Keratinocyte (primary cell): ENCODE measurements at regions not wholly inside any gene's neighbourhood (a gene's known extent, or its start where the extent isn't known, plus 50 kb on each side); places are given as distances from the start of the nearest gene placed in this dataset.
"Not testable (repeated sequence)": the region's sequence is repeated elsewhere in the genome, so short reads cannot be mapped to it uniquely, and the experiment has no call there.

ENCODE experiments used
- EZH2 ChIP-seq: IDR thresholded peaks from one replicate; pipeline ENCODE4 v1.6.1; 2012; ENCODE audit warnings: inconsistent platforms, mild to moderate bottlenecking, low read length, moderate library complexity
- TF ChIP-seq, protein P1 (sequence below), 3 experiments: IDR thresholded peaks in 1 of 3; conservative IDR thresholded peaks in 1 of 3; optimal IDR thresholded peaks in 1 of 3; 2 replicates in 2 of 3; 3 replicates in 1 of 3; pipeline versions ENCODE3 to v1.5.1; 2011; ENCODE audit warnings: low read length in 3 of 3, mild to moderate bottlenecking in 3 of 3, moderate library complexity in 2 of 3, control low read depth in 1 of 3, inconsistent platforms in 1 of 3; ENCODE audit not compliant: insufficient read depth in 2 of 3; ENCODE audit errors: extremely low read depth in 1 of 3

DNA sequence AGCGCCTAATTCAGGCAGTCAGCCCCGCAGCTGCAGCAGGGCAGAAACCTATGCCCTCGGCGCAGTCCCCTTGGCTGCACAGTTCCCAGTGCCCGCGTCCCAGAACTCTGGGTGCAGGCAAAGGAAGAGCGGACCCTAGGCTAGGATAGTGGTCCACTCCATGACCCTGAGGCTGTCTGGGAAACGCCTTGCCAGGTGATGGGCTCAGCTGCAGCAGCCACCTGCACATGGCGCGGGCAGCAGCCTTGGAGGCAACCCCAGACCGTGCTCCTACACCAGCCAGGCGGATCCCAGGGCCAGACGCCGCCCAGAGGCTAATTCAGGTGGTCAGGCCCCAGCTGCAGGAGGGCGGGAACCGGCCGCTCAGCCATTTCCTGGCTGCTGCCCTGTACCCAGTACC is 83.0 kb downstream of the POTEC start:
- TF ChIP-seq, protein P1, sequence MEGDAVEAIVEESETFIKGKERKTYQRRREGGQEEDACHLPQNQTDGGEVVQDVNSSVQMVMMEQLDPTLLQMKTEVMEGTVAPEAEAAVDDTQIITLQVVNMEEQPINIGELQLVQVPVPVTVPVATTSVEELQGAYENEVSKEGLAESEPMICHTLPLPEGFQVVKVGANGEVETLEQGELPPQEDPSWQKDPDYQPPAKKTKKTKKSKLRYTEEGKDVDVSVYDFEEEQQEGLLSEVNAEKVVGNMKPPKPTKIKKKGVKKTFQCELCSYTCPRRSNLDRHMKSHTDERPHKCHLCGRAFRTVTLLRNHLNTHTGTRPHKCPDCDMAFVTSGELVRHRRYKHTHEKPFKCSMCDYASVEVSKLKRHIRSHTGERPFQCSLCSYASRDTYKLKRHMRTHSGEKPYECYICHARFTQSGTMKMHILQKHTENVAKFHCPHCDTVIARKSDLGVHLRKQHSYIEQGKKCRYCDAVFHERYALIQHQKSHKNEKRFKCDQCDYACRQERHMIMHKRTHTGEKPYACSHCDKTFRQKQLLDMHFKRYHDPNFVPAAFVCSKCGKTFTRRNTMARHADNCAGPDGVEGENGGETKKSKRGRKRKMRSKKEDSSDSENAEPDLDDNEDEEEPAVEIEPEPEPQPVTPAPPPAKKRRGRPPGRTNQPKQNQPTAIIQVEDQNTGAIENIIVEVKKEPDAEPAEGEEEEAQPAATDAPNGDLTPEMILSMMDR (optimal IDR thresholded peaks at IDR 0.05 in 1 of 3, IDR thresholded peaks at IDR 0.05 in 1 of 3, conservative IDR thresholded peaks at IDR 0.05 in 1 of 3; ENCODE audit: extremely low read depth in 1 of 3, insufficient read depth in 2 of 3, low read length in 3 of 3): not testable (repeated sequence)
- TF ChIP-seq EZH2: not testable (repeated sequence)
